ENCODE measurements at regions not wholly inside any gene's neighbourhood (a gene's known extent, or its start where the extent isn't known, plus 50 kb on each side); places are given as distances from the start of the nearest gene placed in this dataset.

DNA sequence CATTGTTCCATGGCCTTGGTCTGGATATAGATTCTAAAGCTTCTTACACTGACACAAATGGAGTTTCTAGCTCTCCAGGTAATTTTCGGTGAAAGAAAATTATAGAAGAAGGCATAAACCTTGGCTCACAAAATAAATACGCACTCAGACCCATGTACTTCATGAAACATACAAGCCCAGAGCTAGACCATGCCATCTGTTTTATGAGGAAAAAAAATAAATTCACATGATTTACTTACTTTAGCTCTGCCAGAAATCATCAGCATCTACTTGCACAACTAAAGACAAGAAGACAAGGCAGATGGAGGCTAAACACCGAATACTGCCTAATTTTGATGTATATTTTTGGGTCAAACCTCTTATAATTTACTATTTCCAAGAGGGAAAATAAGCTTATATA, 197.4 kb upstream of the KLF14 start:
- H3K27ac ChIP-seq (ENCODE audit: low read depth in 1 of 2, low read length in 2 of 2): no peak overlapping the region
- H3K27me3 ChIP-seq (ENCODE audit: control insufficient read depth in 1 of 2, insufficient read depth in 2 of 2, low read length in 2 of 2): no peaks in the 10 kb centered on the region
- peaks cover 56% of the 10 kb centered on the region for H3K36me3 ChIP-seq (ENCODE audit: insufficient read depth, low read length)
- peaks cover 71% of the 10 kb centered on the region for H3K4me1 ChIP-seq (ENCODE audit: insufficient read depth, low read length)
- Mint-ChIP-seq H3K36me3 (ENCODE audit: low read depth) (peaks cover 82% of the 10 kb centered on the region), H3K4me3 (no peak overlapping the region), H3K27me3 (no peaks in the 10 kb centered on the region), H3K4me1 (ENCODE audit: low read depth) (peaks cover 96% of the 10 kb centered on the region), H3K9me3 (no peaks in the 10 kb centered on the region), H3K27ac (peak overlapping the region; percentile 80)
- POLR2A ChIA-PET: interaction anchor here (0.6 to 3.3 kb wide), 9 partner anchors 9 to 35 kb away, joined by 3 to 17 read pairs (median 4); no protein-coding TSS in a partner anchor
- CTCF ChIA-PET: interaction anchor here (1.1 to 2.5 kb wide), 3 partner anchors 22 to 51 kb away, joined by 3 to 11 read pairs (median 3); no protein-coding TSS in a partner anchor
- TF ChIP-seq, protein P1, sequence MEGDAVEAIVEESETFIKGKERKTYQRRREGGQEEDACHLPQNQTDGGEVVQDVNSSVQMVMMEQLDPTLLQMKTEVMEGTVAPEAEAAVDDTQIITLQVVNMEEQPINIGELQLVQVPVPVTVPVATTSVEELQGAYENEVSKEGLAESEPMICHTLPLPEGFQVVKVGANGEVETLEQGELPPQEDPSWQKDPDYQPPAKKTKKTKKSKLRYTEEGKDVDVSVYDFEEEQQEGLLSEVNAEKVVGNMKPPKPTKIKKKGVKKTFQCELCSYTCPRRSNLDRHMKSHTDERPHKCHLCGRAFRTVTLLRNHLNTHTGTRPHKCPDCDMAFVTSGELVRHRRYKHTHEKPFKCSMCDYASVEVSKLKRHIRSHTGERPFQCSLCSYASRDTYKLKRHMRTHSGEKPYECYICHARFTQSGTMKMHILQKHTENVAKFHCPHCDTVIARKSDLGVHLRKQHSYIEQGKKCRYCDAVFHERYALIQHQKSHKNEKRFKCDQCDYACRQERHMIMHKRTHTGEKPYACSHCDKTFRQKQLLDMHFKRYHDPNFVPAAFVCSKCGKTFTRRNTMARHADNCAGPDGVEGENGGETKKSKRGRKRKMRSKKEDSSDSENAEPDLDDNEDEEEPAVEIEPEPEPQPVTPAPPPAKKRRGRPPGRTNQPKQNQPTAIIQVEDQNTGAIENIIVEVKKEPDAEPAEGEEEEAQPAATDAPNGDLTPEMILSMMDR (IDR thresholded peaks at IDR 0.05): no peak
- no peak overlapping the region for H3K4me3 ChIP-seq (ENCODE audit: low read length)
- ATAC-seq (ENCODE audit: poor library complexity) (no peak), DNase-seq (no peak)
- intact Hi-C loops (cut with DNase I, micrococcal nuclease): no loop called here
- H3K9me3 ChIP-seq (ENCODE audit: control insufficient read depth in 1 of 2, insufficient read depth in 1 of 2, low read length in 2 of 2): no peaks in the 10 kb centered on the region

DNA sequence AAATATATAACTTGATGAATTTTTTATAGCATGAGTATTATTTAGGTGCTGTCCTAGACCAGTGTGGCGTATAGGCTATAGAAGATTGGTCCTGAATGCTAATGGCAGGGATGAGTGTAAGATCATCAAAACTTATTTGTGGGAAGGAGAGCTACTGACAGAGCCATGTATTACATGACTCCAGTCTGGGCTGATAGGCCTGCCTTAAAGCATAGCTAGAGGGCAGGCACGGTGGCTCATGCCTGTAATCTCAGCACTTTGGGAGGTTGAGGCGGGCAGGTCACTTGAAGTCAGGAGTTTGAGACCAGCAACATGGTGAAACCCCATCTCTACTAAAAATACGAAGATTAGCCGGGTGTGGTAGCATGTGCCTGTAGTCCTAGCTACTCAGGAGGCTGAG, 198.1 kb upstream of the KLF14 start:
- H3K4me1 ChIP-seq (ENCODE audit: insufficient read depth, low read length): peaks cover 70% of the 10 kb centered on the region
- TF ChIP-seq, protein P1 (IDR thresholded peaks at IDR 0.05): no peak
- Mint-ChIP-seq H3K36me3 (ENCODE audit: low read depth) (peaks cover 85% of the 10 kb centered on the region), H3K9me3 (no peaks in the 10 kb centered on the region), H3K27ac (peak overlapping the region; percentile 80), H3K27me3 (no peaks in the 10 kb centered on the region), H3K4me3 (peak overlapping the region; percentile 40), H3K4me1 (ENCODE audit: low read depth) (peaks cover 97% of the 10 kb centered on the region)
- no peaks in the 10 kb centered on the region for H3K9me3 ChIP-seq (ENCODE audit: control insufficient read depth in 1 of 2, insufficient read depth in 1 of 2, low read length in 2 of 2)
- ChIA-PET CTCF (interaction anchor here (0.7 to 1.1 kb wide), 2 partner anchors 50 to 389 kb away, joined by 3 to 4 read pairs; no protein-coding TSS in a partner anchor), POLR2A (interaction anchor here (0.6 to 1.5 kb wide), 4 partner anchors 9 to 34 kb away, joined by 3 read pairs; no protein-coding TSS in a partner anchor)
- intact Hi-C loops (cut with DNase I, micrococcal nuclease): no loop called here
- no peaks in the 10 kb centered on the region for H3K27me3 ChIP-seq (ENCODE audit: control insufficient read depth in 1 of 2, insufficient read depth in 2 of 2, low read length in 2 of 2)
- no peak overlapping the region for H3K27ac ChIP-seq (ENCODE audit: low read depth in 1 of 2, low read length in 2 of 2)
- no peak for DNase-seq
- H3K36me3 ChIP-seq (ENCODE audit: insufficient read depth, low read length): peaks cover 60% of the 10 kb centered on the region
- ATAC-seq (ENCODE audit: poor library complexity): no peak
- H3K4me3 ChIP-seq (ENCODE audit: low read length): no peak overlapping the region

DNA sequence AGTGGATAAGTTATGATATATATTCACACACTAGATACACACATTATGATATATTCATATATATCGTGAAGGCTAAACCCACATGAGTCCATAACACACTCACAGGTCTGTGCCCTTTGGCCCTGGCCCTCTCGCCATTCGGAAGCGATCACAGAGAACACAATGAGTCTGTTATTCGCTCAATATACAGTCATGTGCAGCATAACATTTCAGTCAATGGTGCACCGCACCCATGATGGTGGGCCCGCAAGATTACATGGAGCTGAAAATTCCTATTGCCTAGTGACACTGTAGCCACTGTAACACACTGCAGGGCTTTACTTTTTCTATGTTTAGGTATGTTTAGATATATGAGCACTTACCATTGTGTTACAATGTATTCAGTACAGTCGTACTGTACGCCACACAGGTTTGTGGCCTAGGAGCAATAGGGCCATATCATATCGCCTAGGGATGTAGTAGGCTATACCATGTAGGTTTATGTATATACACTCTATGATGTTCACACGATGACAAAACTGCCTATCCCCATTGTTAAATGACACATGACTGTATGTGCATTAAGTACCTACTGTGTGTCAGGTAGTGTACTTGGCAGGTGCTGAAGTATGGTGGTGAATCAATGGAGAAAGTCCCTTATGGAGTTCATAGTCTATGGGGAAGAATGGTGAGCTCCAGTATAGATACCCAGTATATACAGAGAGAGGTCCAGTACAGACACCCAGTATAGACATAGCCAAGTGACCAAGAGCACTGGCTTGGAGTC, 198.8 kb upstream of the KLF14 start:
- CTCF ChIA-PET: interaction anchor here (0.6 to 1.1 kb wide), 3 partner anchors 40 to 388 kb away, joined by 3 to 4 read pairs (median 4); no protein-coding TSS in a partner anchor
- no peaks in the 10 kb centered on the region for H3K9me3 Mint-ChIP-seq
- Histone ChIP-seq H3K4me1 (ENCODE audit: insufficient read depth, low read length) (peaks cover 66% of the 10 kb centered on the region), H3K9me3 (ENCODE audit: control insufficient read depth in 1 of 2, insufficient read depth in 1 of 2, low read length in 2 of 2) (no peaks in the 10 kb centered on the region), H3K36me3 (ENCODE audit: insufficient read depth, low read length) (peaks cover 57% of the 10 kb centered on the region), H3K27ac (ENCODE audit: low read depth in 1 of 2, low read length in 2 of 2) (no peak overlapping the region), H3K27me3 (ENCODE audit: control insufficient read depth in 1 of 2, insufficient read depth in 2 of 2, low read length in 2 of 2) (no peaks in the 10 kb centered on the region), H3K4me3 (ENCODE audit: low read length) (no peak overlapping the region)
- TF ChIP-seq, protein P1 (IDR thresholded peaks at IDR 0.05): no peak
- H3K4me3 Mint-ChIP-seq: no peak overlapping the region
- POLR2A ChIA-PET: interaction anchor here (2.2 kb wide), 1 partner anchor 12 kb away, joined by 7 read pairs; no protein-coding TSS in a partner anchor
- DNase-seq (no peak), ATAC-seq (ENCODE audit: poor library complexity) (no peak)
- intact Hi-C loops (cut with DNase I, micrococcal nuclease): no loop called here
- H3K4me1 Mint-ChIP-seq (ENCODE audit: low read depth): peaks cover 93% of the 10 kb centered on the region
- peak overlapping the region; percentile 80 for H3K27ac Mint-ChIP-seq
- H3K36me3 Mint-ChIP-seq (ENCODE audit: low read depth): peaks cover 80% of the 10 kb centered on the region
- no peaks in the 10 kb centered on the region for H3K27me3 Mint-ChIP-seq
